Effector memory CD8-positive, alpha-beta T cell (primary cell): ENCODE measurements at regions not wholly inside any gene's neighbourhood (a gene's known extent, or its start where the extent isn't known, plus 50 kb on each side); places are given as distances from the start of the nearest gene placed in this dataset.

Experiments
- ATAC-seq: fragments of 150-1000 bp; cut with Tn5 transposase; replicated peaks from 2 replicates; pipeline ENCODE4 v1.10.0; 2021; ENCODE audit warnings: mild to moderate bottlenecking, moderate library complexity
- DNase-seq, 3 experiments: peaks; one replicate each; pipeline ENCODE4 v3.0.0; 2021
- H3K27ac Mint-ChIP-seq, 2 donors: one replicate each; pipeline ENCODE4 v1.8.0; 2022; ENCODE audit warnings: mild to moderate bottlenecking in 2 of 2, mixed read lengths in 2 of 2, moderate library complexity in 2 of 2
- H3K27me3 Mint-ChIP-seq, 2 donors: one replicate each; pipeline ENCODE4 v1.8.0; 2022; ENCODE audit warnings: mixed read lengths in 2 of 2
- H3K36me3 Mint-ChIP-seq: one replicate; pipeline ENCODE4 v1.8.0; 2022; ENCODE audit warnings: mild to moderate bottlenecking, moderate library complexity, mixed read lengths; ENCODE audit not compliant: insufficient read depth
- H3K4me1 Mint-ChIP-seq, 2 donors: one replicate each; pipeline ENCODE4 v1.8.0; 2022; ENCODE audit warnings: low read depth in 2 of 2, mixed read lengths in 2 of 2
- H3K4me3 Mint-ChIP-seq, 2 donors: one replicate each; pipeline ENCODE4 v1.8.0; 2022; ENCODE audit warnings: mild to moderate bottlenecking in 2 of 2, mixed read lengths in 2 of 2, moderate library complexity in 2 of 2
- H3K9me3 Mint-ChIP-seq, 2 donors: one replicate each; pipeline ENCODE4 v1.8.0; 2022; ENCODE audit warnings: mixed read lengths in 2 of 2

DNA sequence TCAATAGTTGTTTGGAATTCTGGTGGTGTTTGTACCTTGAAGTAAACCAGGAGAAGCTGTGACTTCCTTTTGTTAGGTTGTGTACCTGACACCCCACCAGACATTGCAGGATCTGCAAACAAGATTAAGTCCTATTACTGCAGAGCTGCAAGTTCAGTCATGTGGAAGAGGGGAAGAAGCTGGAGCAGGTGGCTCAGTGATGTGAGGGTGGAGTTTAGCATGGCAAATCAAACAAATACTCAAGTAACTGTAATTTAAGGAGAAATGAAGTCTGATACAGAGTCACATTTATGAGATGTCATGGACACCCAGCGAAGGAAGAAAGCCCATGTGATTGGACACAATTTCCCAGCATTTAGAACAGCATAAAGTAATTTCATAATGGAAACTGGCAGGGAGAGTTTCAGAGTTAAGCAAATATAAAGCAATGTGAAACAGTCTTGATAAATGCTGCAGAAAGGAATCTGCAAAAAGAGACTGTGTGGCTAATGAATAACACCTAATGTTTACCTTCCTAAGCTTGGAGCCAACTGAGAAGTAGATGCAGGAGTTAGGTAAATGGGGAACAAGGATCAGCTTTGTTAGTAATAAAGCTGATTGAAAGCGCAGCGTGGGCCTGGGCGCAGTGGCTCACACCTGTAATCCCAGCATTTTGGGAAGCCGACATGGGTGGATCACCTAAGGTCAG is 249.1 kb downstream of the GBA3 start:
- Mint-ChIP-seq H3K27me3 (no peaks in the 10 kb centered on the region), H3K4me3 (no peak overlapping the region), H3K27ac (no peak overlapping the region), H3K36me3 (no peaks in the 10 kb centered on the region), H3K4me1 (no peaks in the 10 kb centered on the region), H3K9me3 (peaks cover 6 to 15% of the 10 kb centered on the region in 2 donors)
- DNase-seq: no peak
- ATAC-seq: no peak

DNA sequence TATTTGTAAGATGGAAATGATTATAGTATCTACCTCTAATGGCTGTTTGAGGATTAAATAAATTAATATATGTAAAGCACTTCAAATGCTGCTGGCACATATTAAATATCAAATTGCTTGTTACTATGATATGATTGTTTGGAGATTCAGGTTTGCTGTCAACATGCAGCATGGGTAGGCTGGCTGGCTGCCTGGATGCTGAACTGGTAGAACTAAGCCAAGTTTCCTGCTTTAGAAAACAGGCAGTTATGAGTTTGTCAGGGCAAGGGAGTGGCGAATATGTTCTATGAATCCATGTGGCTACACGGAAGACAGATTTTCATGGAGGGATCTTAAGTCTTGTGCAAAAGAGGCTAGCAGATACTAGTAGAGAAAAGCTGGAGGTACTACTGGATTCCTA is 239.6 kb downstream of the GBA3 start:
- Mint-ChIP-seq H3K27ac (no peak overlapping the region), H3K36me3 (no peaks in the 10 kb centered on the region), H3K4me3 (no peak overlapping the region), H3K4me1 (no peaks in the 10 kb centered on the region), H3K27me3 (no peaks in the 10 kb centered on the region), H3K9me3 (peaks cover 7 to 11% of the 10 kb centered on the region in 2 donors)
- no peak for DNase-seq
- ATAC-seq: no peak

DNA sequence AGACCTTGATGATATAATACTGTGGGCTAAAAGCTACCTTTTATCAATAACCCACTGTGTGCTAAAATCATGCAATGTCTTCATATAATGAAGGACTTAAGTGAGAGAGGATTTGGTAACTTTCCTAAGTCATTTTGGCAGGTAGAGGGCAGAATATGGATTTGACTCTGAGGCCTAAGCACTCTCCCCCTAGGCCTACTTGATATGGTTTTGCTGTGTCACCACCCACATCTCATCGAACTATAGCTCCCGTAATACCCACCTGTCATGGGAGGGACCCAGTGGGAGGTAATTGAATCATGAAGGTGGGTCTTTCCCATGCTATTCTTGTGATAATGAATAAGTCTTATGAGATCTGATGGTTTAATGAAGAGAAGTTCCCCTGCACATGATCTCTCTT is 229.7 kb downstream of the GBA3 start:
- ATAC-seq (no peak), DNase-seq (no peak)
- peaks cover 8 to 10% of the 10 kb centered on the region in 2 donors for H3K9me3 Mint-ChIP-seq
- H3K36me3 Mint-ChIP-seq: no peaks in the 10 kb centered on the region
- H3K27me3 Mint-ChIP-seq: no peaks in the 10 kb centered on the region
- H3K4me3 Mint-ChIP-seq: no peak overlapping the region
- no peak overlapping the region for H3K27ac Mint-ChIP-seq
- no peaks in the 10 kb centered on the region for H3K4me1 Mint-ChIP-seq

DNA sequence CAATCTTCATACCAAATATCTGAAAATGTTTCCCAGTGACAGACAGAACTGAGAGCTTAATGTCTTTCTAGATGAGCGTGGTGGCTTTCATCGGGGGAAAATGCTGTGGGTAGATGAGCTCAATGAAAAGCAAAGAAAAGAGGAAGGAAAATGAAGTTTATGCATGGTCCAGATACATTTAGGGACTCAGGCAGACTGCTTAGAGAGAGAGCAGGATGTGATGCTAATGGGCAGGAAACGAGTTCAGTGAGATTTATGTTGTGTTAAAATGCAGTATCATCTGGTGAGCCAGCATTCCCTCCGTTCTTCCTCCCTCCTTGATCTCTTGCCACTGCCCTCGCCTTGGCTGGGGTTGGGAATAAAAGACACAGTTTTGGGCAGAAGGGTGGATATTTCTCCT is 229.2 kb downstream of the GBA3 start:
- no peak for DNase-seq
- Mint-ChIP-seq H3K4me1 (no peaks in the 10 kb centered on the region), H3K27ac (no peak overlapping the region), H3K36me3 (no peaks in the 10 kb centered on the region), H3K4me3 (no peak overlapping the region), H3K27me3 (no peaks in the 10 kb centered on the region), H3K9me3 (peaks cover 8 to 9% of the 10 kb centered on the region in 2 donors)
- ATAC-seq: no peak

DNA sequence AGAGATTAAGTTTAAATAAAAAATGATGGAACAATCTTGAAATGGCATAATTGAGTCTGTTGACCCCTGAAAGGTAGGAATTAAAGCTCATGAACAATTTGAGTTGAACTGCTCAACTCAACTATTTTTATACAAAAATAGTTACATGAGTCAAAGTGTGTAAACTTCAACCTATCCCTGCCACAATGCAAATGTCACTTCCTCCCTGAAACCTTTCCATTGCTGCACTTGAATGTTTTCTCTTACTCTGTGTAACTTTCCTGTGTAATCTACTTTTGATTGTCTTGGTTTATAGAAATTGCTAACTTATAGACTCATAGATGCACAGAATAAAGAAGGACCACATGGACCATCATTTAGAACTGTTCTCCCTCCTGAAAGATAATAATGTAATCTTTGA is 218.5 kb downstream of the GBA3 start:
- Mint-ChIP-seq H3K36me3 (no peaks in the 10 kb centered on the region), H3K27ac (no peak overlapping the region), H3K27me3 (no peaks in the 10 kb centered on the region), H3K4me1 (no peaks in the 10 kb centered on the region), H3K4me3 (no peak overlapping the region), H3K9me3 (peaks cover 5 to 11% of the 10 kb centered on the region in 2 donors)
- ATAC-seq: no peak
- no peak for DNase-seq

DNA sequence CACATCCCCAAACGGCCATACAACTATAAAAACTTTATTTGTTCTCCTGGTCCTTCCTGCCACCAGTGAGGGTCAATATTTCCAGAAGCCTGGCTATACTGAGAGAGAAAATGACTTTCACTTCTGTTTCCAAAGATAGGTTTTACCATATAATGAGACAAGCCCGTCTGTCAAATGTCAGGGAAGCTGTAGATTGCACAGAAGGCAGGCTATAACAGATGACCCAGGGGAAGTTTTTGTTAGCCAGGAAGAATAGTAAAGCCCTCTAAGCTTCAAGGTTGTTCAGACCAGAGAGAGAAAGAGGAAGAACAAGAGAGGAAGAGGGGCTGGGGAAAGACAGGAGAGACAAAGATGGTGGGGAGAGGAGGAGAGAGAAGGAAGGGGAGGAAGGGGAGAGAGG is 217.5 kb downstream of the GBA3 start:
- no peak for ATAC-seq
- Mint-ChIP-seq H3K27me3 (no peaks in the 10 kb centered on the region), H3K9me3 (peaks cover 3 to 11% of the 10 kb centered on the region in 2 donors)

DNA sequence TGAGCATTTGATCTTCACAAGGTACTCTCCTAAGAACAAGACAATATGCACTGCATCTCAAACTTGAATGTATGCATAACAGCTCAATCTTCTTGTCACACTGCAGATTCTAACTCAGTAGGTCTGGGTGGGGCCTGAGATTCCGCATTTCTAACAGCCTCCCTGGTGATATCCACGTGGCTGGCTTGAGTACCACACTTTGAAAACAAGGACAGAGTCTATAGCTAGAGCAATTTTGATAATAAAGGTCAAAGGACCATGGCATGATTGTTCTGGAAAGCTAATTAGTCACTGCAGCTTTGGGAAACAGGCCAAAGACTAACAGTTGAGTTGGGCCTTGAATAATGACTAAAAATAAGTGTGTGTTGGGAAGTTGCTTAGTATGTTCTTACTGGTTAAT is 213.3 kb downstream of the GBA3 start:
- Mint-ChIP-seq H3K36me3 (no peaks in the 10 kb centered on the region), H3K4me1 (no peaks in the 10 kb centered on the region), H3K9me3 (peaks cover 3 to 18% of the 10 kb centered on the region in 2 donors)

More for the DNA sequence above, 217.5 kb downstream of the GBA3 start:
- Mint-ChIP-seq H3K36me3 (no peaks in the 10 kb centered on the region), H3K4me3 (no peak overlapping the region), H3K4me1 (no peaks in the 10 kb centered on the region), H3K27ac (no peak overlapping the region)
- DNase-seq: no peak

DNA sequence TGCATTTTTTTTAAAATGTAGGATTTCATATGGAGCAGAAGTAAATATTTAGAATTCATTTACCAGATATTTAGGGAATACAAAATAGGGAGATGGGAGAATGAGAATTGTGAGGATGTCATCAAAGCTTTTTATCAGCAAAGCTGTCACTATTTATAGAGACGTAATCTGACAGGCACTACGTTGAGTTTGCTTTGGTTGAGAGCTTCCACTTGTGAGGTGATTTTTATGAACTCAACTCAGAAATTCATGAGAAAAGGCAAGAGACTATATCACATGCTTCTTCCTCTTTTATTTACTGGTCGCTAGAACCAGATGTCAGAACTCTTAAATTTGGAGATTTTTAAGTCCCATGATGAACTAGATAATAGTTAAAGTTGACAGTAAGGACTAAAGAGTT is 211.2 kb downstream of the GBA3 start:
- ATAC-seq: no peak
- DNase-seq: no peak
- Mint-ChIP-seq H3K4me3 (no peak overlapping the region), H3K4me1 (no peaks in the 10 kb centered on the region), H3K9me3 (peaks cover 3 to 7% of the 10 kb centered on the region in 2 donors), H3K27me3 (no peaks in the 10 kb centered on the region), H3K27ac (no peak overlapping the region), H3K36me3 (no peaks in the 10 kb centered on the region)

More for the DNA sequence above, 213.3 kb downstream of the GBA3 start:
- ATAC-seq: no peak
- no peak overlapping the region for H3K4me3 Mint-ChIP-seq
- no peaks in the 10 kb centered on the region for H3K27me3 Mint-ChIP-seq
- no peak overlapping the region for H3K27ac Mint-ChIP-seq
- DNase-seq: no peak

DNA sequence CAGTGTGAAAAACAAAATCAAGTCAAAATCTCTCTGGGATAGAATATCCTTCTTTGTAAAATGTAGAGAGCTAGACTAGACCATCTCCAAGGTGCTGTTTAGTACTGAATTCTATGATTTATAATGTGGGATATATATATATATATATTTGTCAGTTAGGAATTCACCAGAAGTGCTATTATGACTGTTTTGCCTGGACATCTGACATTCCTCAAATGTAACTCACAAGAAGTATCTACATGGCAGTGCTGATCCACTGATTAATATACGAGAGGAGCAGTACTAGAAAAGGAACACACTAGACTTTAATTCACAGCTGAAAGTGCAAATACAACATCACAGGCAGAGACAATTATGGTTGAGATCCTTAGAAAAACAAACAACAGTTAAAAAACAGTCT is 208.9 kb downstream of the GBA3 start:
- H3K27ac Mint-ChIP-seq: no peak overlapping the region
- no peaks in the 10 kb centered on the region for H3K27me3 Mint-ChIP-seq
- peaks cover 3 to 7% of the 10 kb centered on the region in 2 donors for H3K9me3 Mint-ChIP-seq
- DNase-seq: no peak
- no peaks in the 10 kb centered on the region for H3K36me3 Mint-ChIP-seq
- ATAC-seq: no peak
- H3K4me3 Mint-ChIP-seq: no peak overlapping the region
- no peaks in the 10 kb centered on the region for H3K4me1 Mint-ChIP-seq

DNA sequence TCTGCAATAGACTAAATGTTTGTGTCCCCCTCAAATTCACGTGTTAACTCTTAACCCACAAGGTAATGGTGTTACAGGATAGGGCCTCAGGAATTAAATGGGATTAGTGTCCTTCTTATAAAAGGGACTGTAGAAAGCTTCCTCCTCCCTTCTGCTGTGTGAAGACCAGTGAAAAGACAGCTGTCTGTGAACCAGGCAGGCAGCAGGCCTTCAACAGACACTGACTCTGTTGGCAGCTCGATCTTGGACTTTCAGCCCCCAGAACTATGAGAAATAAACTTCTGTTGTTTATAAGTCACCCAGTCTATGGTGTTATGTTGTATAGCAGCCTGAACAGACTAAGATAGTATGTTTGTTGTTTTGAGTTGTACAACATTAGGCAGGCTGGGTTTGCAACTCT is 208.1 kb downstream of the GBA3 start:
- Mint-ChIP-seq H3K9me3 (peaks cover 3 to 7% of the 10 kb centered on the region in 2 donors), H3K27me3 (no peaks in the 10 kb centered on the region), H3K27ac (no peak overlapping the region), H3K4me1 (no peaks in the 10 kb centered on the region), H3K4me3 (no peak overlapping the region), H3K36me3 (no peaks in the 10 kb centered on the region)
- no peak for ATAC-seq
- no peak for DNase-seq

DNA sequence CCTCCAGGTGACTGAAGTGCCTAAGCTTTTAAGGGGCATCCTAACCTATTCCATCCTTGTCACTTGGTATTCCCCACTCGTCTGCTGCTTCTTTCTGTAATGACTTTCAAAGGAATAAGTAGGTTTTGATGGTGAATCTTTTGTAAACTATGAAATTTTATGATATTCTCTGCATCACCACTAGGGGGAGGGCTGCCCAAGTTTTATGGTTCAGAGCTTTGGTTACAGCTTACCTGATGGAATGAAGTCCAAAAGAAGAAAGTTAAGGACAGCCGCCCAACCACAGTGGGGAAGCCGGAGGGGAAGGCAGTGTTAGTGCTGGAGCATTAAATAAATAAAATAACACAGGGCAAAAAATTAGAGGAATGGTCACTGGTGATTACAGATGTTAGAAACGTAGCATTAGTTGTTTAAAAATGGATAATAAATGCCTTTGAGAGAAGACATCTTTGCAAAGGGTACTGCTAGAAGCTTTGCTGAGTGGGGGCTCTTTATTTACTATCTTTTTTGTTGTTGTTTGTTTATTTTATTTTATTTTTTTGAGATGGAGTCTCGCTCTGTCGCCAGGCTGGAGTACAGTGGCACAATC is 204.9 kb downstream of the GBA3 start:
- Mint-ChIP-seq H3K27ac (no peak overlapping the region), H3K4me1 (no peaks in the 10 kb centered on the region), H3K27me3 (no peaks in the 10 kb centered on the region), H3K9me3 (peaks cover 8 to 20% of the 10 kb centered on the region in 2 donors), H3K4me3 (no peak overlapping the region), H3K36me3 (no peaks in the 10 kb centered on the region)
- ATAC-seq (no peak), DNase-seq (no peak)

DNA sequence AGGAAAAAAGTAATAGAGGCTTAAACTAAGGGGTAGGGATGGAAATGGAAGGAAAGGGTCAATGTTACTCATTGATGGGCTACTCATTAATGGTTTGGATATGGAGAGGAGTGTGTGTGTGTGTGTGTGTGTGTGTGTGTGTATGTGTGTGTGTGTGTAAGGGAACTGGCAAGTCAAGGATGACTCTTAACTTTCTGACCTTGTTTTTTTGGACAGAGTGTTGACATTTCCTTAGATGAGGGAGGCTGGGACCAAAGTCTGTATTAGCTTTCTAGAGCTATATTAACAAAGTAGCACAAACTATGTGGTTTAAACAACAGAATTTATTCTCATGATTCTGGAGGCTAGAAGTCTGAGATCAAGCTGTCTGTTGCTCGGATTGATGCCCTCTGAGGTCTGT is 202.7 kb downstream of the GBA3 start:
- no peaks in the 10 kb centered on the region for H3K4me1 Mint-ChIP-seq
- H3K36me3 Mint-ChIP-seq: no peaks in the 10 kb centered on the region
- H3K27ac Mint-ChIP-seq: no peak overlapping the region
- no peaks in the 10 kb centered on the region for H3K27me3 Mint-ChIP-seq
- no peak overlapping the region for H3K4me3 Mint-ChIP-seq
- no peak for ATAC-seq
- H3K9me3 Mint-ChIP-seq: peaks cover 8 to 20% of the 10 kb centered on the region in 2 donors
- no peak for DNase-seq

DNA sequence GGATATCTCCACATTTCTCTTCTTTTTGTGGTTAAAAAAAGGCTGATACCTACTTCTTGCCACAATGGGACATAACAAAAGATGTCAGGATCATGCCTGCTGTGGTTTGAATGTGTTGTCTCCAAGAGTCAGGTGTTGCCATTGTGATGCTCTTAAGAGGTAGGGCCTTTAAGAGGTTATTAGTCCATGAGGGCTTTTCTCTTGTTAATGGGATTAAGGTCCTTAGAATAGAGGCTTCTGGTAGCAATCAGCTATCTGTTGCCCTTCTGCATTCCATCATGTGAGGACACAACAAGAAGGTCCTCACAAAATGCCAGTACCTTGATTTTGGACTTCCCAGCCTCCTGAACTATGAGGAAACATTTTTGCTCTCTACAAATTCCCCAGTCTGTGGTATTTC is 191.4 kb downstream of the GBA3 start:
- peaks cover 3% of the 10 kb centered on the region for H3K36me3 Mint-ChIP-seq
- DNase-seq (no peak), ATAC-seq (no peak)

DNA sequence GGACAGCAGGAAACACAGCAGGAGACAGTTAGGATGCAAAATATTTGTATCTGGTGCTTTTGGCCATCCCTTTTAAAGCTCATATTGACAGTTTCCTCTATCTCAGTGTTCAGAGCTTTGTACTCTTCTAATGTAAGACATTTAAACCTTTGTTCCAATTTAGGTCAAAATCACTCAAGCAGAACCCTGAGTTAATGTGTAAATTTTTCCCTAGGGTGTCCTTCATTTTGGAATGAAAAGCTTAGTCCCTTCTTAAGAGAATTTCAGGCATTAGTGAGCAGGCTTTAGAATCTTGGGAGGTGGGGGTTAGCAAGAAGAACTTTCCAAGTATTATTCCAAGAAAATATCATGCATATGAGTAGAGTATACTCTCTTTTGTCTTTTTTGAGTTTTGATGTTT is 188.7 kb downstream of the GBA3 start:
- Mint-ChIP-seq H3K9me3 (peaks cover 8 to 20% of the 10 kb centered on the region in 2 donors), H3K27me3 (no peaks in the 10 kb centered on the region), H3K27ac (no peak overlapping the region), H3K36me3 (peaks cover 3% of the 10 kb centered on the region), H3K4me3 (no peak overlapping the region), H3K4me1 (no peaks in the 10 kb centered on the region)
- no peak for ATAC-seq
- no peak for DNase-seq

More for the DNA sequence above, 191.4 kb downstream of the GBA3 start:
- H3K27me3 Mint-ChIP-seq: no peaks in the 10 kb centered on the region
- peaks cover 11 to 17% of the 10 kb centered on the region in 2 donors for H3K9me3 Mint-ChIP-seq
- H3K4me1 Mint-ChIP-seq: no peaks in the 10 kb centered on the region
- H3K27ac Mint-ChIP-seq: no peak overlapping the region
- no peak overlapping the region for H3K4me3 Mint-ChIP-seq
